GM23338 (cell line): ENCODE measurements at regions not wholly inside any gene's neighbourhood (a gene's known extent, or its start where the extent isn't known, plus 50 kb on each side); places are given as distances from the start of the nearest gene placed in this dataset.

Experiments
- ATAC-seq: fragments of 200-7000 bp; cut with Tn5 transposase; 3 replicates; pipeline ENCODE4 v1.9.1; 2020
- DNase-seq: peaks from one replicate; pipeline ENCODE4 v3.0.0-alpha.2; 2015; ENCODE audit warnings: low spot score
- H2AFZ ChIP-seq: fragments of 200-600 bp; sonication (generic); 2 replicates; pipeline ENCODE4 v1.8.0; 2016; ENCODE audit warnings: antibody characterized with exemption, mild to moderate bottlenecking, moderate library complexity
- H3F3A ChIP-seq: fragments of 200-600 bp; sonication (generic); replicated peaks from 2 replicates; pipeline ENCODE4 v1.8.0; 2017; ENCODE audit warnings: antibody characterized with exemption, mixed run types, low read depth
- H3K27ac ChIP-seq: fragments of 200-600 bp; sonication (generic); 2 replicates; pipeline ENCODE4 v1.6.1; 2016; ENCODE audit warnings: low read depth
- H3K27me3 ChIP-seq: fragments of 200-600 bp; sonication (generic); 2 replicates; pipeline ENCODE4 v1.8.0; 2016; ENCODE audit warnings: mild to moderate bottlenecking, mixed run types, moderate library complexity; ENCODE audit not compliant: insufficient read depth
- H3K36me3 ChIP-seq: fragments of 200-600 bp; sonication (generic); 2 replicates; pipeline ENCODE4 v1.8.0; 2016; ENCODE audit warnings: mild to moderate bottlenecking; ENCODE audit not compliant: insufficient read depth
- H3K4me1 ChIP-seq: fragments of 200-600 bp; sonication (generic); 2 replicates; pipeline ENCODE4 v1.8.0; 2016; ENCODE audit warnings: mild to moderate bottlenecking, moderate library complexity; ENCODE audit not compliant: insufficient read depth
- H3K4me2 ChIP-seq: fragments of 200-600 bp; sonication (generic); 2 replicates; pipeline ENCODE4 v1.7.1; 2017; ENCODE audit warnings: mixed run types
- H3K4me3 ChIP-seq: fragments of 200-600 bp; sonication (generic); 2 replicates; pipeline ENCODE4 v1.6.1; 2016; ENCODE audit warnings: mixed run types
- H3K79me2 ChIP-seq: fragments of 200-600 bp; sonication (generic); replicated peaks from 2 replicates; pipeline ENCODE4 v1.8.0; 2017; ENCODE audit warnings: mild to moderate bottlenecking; ENCODE audit not compliant: insufficient read depth
- H3K9me2 ChIP-seq: fragments of 200-600 bp; sonication (generic); 2 replicates; pipeline ENCODE4 v1.8.0; 2017; ENCODE audit not compliant: insufficient read depth
- H4K20me1 ChIP-seq: fragments of 200-600 bp; sonication (generic); replicated peaks from 2 replicates; pipeline ENCODE4 v1.8.0; 2017; ENCODE audit warnings: mild to moderate bottlenecking; ENCODE audit not compliant: insufficient read depth
- H3K27ac Mint-ChIP-seq: 2 replicates; pipeline ENCODE4 v1.8.0; 2020; ENCODE audit warnings: inconsistent platforms, mild to moderate bottlenecking, moderate library complexity, mixed read lengths
- H3K27me3 Mint-ChIP-seq: 3 replicates; pipeline ENCODE4 v1.8.0; 2022; ENCODE audit warnings: low read depth, mild to moderate bottlenecking, moderate library complexity, mixed read lengths, inconsistent platforms; ENCODE audit not compliant: insufficient read depth, poor library complexity
- H3K36me3 Mint-ChIP-seq: 3 replicates; pipeline ENCODE4 v1.8.0; 2021; ENCODE audit warnings: low read depth, mild to moderate bottlenecking, inconsistent platforms, moderate library complexity, mixed read lengths
- H3K4me1 Mint-ChIP-seq: 3 replicates; pipeline ENCODE4 v1.8.0; 2020; ENCODE audit warnings: mild to moderate bottlenecking, inconsistent platforms, mixed read lengths
- H3K4me3 Mint-ChIP-seq: 3 replicates; pipeline ENCODE4 v1.8.0; 2021; ENCODE audit warnings: moderate library complexity, mild to moderate bottlenecking, inconsistent platforms, mixed read lengths
- H3K9me3 Mint-ChIP-seq: 3 replicates; pipeline ENCODE4 v1.8.0; 2020; ENCODE audit warnings: moderate library complexity, mild to moderate bottlenecking, inconsistent platforms, mixed read lengths
- CREB1 ChIP-seq: fragments of 250-450 bp; sonication (Bioruptor Pico); IDR thresholded peaks from 2 replicates; pipeline ENCODE4 v1.5.0; 2020; ENCODE audit warnings: low read depth, mild to moderate bottlenecking, moderate library complexity
- EZH2 ChIP-seq: fragments of 200-600 bp; sonication (generic); IDR thresholded peaks from one replicate; pipeline ENCODE4 v1.8.0; 2017; ENCODE audit warnings: antibody characterized with exemption, mild to moderate bottlenecking, low read depth; ENCODE audit not compliant: unreplicated experiment
- EZH2phosphoT487 ChIP-seq: fragments of 200-600 bp; sonication (generic); IDR thresholded peaks from one replicate; pipeline ENCODE4 v1.8.1; 2018; ENCODE audit warnings: antibody characterized with exemption; ENCODE audit not compliant: unreplicated experiment
- JUNB ChIP-seq: IDR thresholded peaks from one replicate; pipeline ENCODE4 v1.6.1; 2016; ENCODE audit warnings: antibody characterized with exemption; ENCODE audit not compliant: unreplicated experiment
- NANOG ChIP-seq: IDR thresholded peaks from 2 replicates; pipeline ENCODE4 v1.6.1; 2016; ENCODE audit warnings: antibody characterized with exemption, borderline replicate concordance
- POLR2AphosphoS5 ChIP-seq: IDR thresholded peaks from 2 replicates; pipeline ENCODE4 v1.6.1; 2016; ENCODE audit warnings: antibody characterized with exemption, low read depth
- STAT1 ChIP-seq: IDR thresholded peaks from one replicate; pipeline ENCODE4 v1.6.1; 2016; ENCODE audit warnings: antibody characterized with exemption; ENCODE audit not compliant: unreplicated experiment
- ZNF331 ChIP-seq: fragments of 250-450 bp; sonication (Bioruptor Pico); IDR thresholded peaks from 2 replicates; pipeline ENCODE4 v1.5.0; 2020; ENCODE audit warnings: low read depth, mild to moderate bottlenecking, moderate library complexity
- TF ChIP-seq, protein P1 (sequence below): IDR thresholded peaks from one replicate; pipeline ENCODE4 v1.6.1; 2018; ENCODE audit warnings: antibody characterized with exemption; ENCODE audit not compliant: unreplicated experiment
- TF ChIP-seq, protein P2 (sequence below): IDR thresholded peaks from 2 replicates; pipeline ENCODE4 v1.6.1; 2016; ENCODE audit warnings: antibody characterized with exemption

- TF ChIP-seq, protein P1, sequence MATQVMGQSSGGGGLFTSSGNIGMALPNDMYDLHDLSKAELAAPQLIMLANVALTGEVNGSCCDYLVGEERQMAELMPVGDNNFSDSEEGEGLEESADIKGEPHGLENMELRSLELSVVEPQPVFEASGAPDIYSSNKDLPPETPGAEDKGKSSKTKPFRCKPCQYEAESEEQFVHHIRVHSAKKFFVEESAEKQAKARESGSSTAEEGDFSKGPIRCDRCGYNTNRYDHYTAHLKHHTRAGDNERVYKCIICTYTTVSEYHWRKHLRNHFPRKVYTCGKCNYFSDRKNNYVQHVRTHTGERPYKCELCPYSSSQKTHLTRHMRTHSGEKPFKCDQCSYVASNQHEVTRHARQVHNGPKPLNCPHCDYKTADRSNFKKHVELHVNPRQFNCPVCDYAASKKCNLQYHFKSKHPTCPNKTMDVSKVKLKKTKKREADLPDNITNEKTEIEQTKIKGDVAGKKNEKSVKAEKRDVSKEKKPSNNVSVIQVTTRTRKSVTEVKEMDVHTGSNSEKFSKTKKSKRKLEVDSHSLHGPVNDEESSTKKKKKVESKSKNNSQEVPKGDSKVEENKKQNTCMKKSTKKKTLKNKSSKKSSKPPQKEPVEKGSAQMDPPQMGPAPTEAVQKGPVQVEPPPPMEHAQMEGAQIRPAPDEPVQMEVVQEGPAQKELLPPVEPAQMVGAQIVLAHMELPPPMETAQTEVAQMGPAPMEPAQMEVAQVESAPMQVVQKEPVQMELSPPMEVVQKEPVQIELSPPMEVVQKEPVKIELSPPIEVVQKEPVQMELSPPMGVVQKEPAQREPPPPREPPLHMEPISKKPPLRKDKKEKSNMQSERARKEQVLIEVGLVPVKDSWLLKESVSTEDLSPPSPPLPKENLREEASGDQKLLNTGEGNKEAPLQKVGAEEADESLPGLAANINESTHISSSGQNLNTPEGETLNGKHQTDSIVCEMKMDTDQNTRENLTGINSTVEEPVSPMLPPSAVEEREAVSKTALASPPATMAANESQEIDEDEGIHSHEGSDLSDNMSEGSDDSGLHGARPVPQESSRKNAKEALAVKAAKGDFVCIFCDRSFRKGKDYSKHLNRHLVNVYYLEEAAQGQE = no peak
- TF ChIP-seq POLR2AphosphoS5 = no peak
- TF ChIP-seq EZH2phosphoT487 = no peak
- TF ChIP-seq, protein P2, sequence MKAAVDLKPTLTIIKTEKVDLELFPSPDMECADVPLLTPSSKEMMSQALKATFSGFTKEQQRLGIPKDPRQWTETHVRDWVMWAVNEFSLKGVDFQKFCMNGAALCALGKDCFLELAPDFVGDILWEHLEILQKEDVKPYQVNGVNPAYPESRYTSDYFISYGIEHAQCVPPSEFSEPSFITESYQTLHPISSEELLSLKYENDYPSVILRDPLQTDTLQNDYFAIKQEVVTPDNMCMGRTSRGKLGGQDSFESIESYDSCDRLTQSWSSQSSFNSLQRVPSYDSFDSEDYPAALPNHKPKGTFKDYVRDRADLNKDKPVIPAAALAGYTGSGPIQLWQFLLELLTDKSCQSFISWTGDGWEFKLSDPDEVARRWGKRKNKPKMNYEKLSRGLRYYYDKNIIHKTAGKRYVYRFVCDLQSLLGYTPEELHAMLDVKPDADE = no peak
- no peak for TF ChIP-seq CREB1 (CRISPR knock-in tag)
- no peak for TF ChIP-seq EZH2
- no peak for TF ChIP-seq ZNF331 (CRISPR knock-in tag)
- TF ChIP-seq STAT1 = no peak
Measured at GRCh38 chr5:171688696-171689495, 96.7 kb upstream of the SMIM23 start (continued).

- Histone ChIP-seq H3K79me2 (no peaks in the 10 kb centered on the region), H3K4me1 (no peaks in the 10 kb centered on the region), H3K36me3 (no peaks in the 10 kb centered on the region), H3K27ac (no peak overlapping the region), H3K4me3 (no peak overlapping the region), H2AFZ (no peak overlapping the region), H3K9me2 (no peaks in the 10 kb centered on the region; the same call in 1 of the 2 replicates), H4K20me1 (no peaks in the 10 kb centered on the region; the same call in 1 of the 2 replicates), H3K27me3 (no peaks in the 10 kb centered on the region), H3F3A (no peaks in the 10 kb centered on the region), H3K4me2 (no peak overlapping the region)
- H3K4me3 Mint-ChIP-seq = no peak overlapping the region
- no peaks in the 10 kb centered on the region for H3K36me3 Mint-ChIP-seq
- peaks cover 2% of the 10 kb centered on the region for H3K27me3 Mint-ChIP-seq
- ATAC-seq = no peak
- no peaks in the 10 kb centered on the region for H3K9me3 Mint-ChIP-seq
- H3K4me1 Mint-ChIP-seq = no peaks in the 10 kb centered on the region
- DNase-seq = no peak
- no peak overlapping the region for H3K27ac Mint-ChIP-seq
- TF ChIP-seq JUNB (no peak), POLR2AphosphoS5 (no peak), EZH2phosphoT487 (no peak), NANOG (no peak)
- TF ChIP-seq, protein P2 = no peak
- TF ChIP-seq, protein P1 = no peak
Measured at GRCh38 chr5:171689853-171690417, 95.7 kb upstream of the SMIM23 start.
